Ishikawa (cell line): ENCODE measurements at regions not wholly inside any gene's neighbourhood (a gene's known extent, or its start where the extent isn't known, plus 50 kb on each side); places are given as distances from the start of the nearest gene placed in this dataset.

Experiments
- MAX ChIP-seq: IDR thresholded peaks from 2 replicates; pipeline ENCODE4 v1.6.1; 2012
- TAF1 ChIP-seq: IDR thresholded peaks from 2 replicates; pipeline ENCODE4 v1.6.1; 2012; ENCODE audit warnings: low read depth, mild to moderate bottlenecking
- TF ChIP-seq, protein P1 (sequence below): IDR thresholded peaks from 2 replicates; pipeline ENCODE4 v1.6.1; 2012; ENCODE audit warnings: low read depth, mild to moderate bottlenecking

GRCh38 chr6:90385759-90386313 lies 89.2 kb upstream of the BACH2 start:
- TF ChIP-seq, protein P1, sequence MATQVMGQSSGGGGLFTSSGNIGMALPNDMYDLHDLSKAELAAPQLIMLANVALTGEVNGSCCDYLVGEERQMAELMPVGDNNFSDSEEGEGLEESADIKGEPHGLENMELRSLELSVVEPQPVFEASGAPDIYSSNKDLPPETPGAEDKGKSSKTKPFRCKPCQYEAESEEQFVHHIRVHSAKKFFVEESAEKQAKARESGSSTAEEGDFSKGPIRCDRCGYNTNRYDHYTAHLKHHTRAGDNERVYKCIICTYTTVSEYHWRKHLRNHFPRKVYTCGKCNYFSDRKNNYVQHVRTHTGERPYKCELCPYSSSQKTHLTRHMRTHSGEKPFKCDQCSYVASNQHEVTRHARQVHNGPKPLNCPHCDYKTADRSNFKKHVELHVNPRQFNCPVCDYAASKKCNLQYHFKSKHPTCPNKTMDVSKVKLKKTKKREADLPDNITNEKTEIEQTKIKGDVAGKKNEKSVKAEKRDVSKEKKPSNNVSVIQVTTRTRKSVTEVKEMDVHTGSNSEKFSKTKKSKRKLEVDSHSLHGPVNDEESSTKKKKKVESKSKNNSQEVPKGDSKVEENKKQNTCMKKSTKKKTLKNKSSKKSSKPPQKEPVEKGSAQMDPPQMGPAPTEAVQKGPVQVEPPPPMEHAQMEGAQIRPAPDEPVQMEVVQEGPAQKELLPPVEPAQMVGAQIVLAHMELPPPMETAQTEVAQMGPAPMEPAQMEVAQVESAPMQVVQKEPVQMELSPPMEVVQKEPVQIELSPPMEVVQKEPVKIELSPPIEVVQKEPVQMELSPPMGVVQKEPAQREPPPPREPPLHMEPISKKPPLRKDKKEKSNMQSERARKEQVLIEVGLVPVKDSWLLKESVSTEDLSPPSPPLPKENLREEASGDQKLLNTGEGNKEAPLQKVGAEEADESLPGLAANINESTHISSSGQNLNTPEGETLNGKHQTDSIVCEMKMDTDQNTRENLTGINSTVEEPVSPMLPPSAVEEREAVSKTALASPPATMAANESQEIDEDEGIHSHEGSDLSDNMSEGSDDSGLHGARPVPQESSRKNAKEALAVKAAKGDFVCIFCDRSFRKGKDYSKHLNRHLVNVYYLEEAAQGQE, result no peak
- TF ChIP-seq TAF1 (no peak), MAX (no peak)
